HFFc6 (cell line): ENCODE measurements at regions not wholly inside any gene's neighbourhood (a gene's known extent, or its start where the extent isn't known, plus 50 kb on each side); places are given as distances from the start of the nearest gene placed in this dataset.

Experiments
- DNase-seq: peaks from one replicate; pipeline ENCODE4 v3.0.0-alpha.2; 2018
- H3K27ac Mint-ChIP-seq: 2 replicates; pipeline ENCODE4 v1.8.0; 2020; ENCODE audit warnings: mild to moderate bottlenecking, mixed read lengths
- H3K27me3 Mint-ChIP-seq: 2 replicates; pipeline ENCODE4 v1.8.0; 2021; ENCODE audit warnings: mild to moderate bottlenecking, moderate library complexity, mixed read lengths; ENCODE audit not compliant: insufficient read depth
- H3K36me3 Mint-ChIP-seq: 2 replicates; pipeline ENCODE4 v1.8.0; 2021; ENCODE audit warnings: low read depth, mixed read lengths
- H3K4me1 Mint-ChIP-seq: 2 replicates; pipeline ENCODE4 v1.8.0; 2020; ENCODE audit warnings: low read depth, mixed read lengths
- H3K4me3 Mint-ChIP-seq: 2 replicates; pipeline ENCODE4 v1.8.0; 2020; ENCODE audit warnings: mild to moderate bottlenecking, moderate library complexity, mixed read lengths
- H3K9me3 Mint-ChIP-seq: 2 replicates; pipeline ENCODE4 v1.8.0; 2020; ENCODE audit warnings: mild to moderate bottlenecking, mixed read lengths
- TF ChIP-seq, protein P1 (sequence below): fragments of 200-600 bp; sonication (generic); IDR thresholded peaks from 2 replicates; pipeline ENCODE4 v1.5.0; 2021; ENCODE audit warnings: antibody characterized with exemption, mild to moderate bottlenecking

DNA sequence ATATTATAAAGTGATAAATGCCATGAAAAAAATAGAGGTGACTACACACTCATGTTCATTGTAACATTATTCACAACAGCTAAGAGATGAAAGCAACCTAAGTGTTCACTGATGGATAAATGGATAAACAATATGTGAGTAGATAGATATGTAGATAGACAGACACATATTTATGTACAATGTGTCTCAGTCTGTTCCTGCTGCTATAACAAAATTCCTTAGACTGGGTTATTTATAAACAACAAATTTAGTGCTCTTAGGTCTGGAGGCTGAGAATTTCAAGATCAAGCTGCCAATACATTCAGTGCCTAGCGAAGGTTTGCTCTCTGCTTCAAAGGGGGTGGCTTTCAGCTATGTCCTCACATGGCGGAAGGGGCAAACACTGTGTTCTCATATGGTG, 312.5 kb downstream of the ZNF621 start:
- no peak overlapping the region for H3K27ac Mint-ChIP-seq
- no peaks in the 10 kb centered on the region for H3K4me1 Mint-ChIP-seq
- H3K36me3 Mint-ChIP-seq: no peaks in the 10 kb centered on the region
- DNase-seq: no peak
- TF ChIP-seq, protein P1, sequence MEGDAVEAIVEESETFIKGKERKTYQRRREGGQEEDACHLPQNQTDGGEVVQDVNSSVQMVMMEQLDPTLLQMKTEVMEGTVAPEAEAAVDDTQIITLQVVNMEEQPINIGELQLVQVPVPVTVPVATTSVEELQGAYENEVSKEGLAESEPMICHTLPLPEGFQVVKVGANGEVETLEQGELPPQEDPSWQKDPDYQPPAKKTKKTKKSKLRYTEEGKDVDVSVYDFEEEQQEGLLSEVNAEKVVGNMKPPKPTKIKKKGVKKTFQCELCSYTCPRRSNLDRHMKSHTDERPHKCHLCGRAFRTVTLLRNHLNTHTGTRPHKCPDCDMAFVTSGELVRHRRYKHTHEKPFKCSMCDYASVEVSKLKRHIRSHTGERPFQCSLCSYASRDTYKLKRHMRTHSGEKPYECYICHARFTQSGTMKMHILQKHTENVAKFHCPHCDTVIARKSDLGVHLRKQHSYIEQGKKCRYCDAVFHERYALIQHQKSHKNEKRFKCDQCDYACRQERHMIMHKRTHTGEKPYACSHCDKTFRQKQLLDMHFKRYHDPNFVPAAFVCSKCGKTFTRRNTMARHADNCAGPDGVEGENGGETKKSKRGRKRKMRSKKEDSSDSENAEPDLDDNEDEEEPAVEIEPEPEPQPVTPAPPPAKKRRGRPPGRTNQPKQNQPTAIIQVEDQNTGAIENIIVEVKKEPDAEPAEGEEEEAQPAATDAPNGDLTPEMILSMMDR: no peak
- H3K4me3 Mint-ChIP-seq: no peak overlapping the region
- no peaks in the 10 kb centered on the region for H3K27me3 Mint-ChIP-seq
- peaks cover 37% of the 10 kb centered on the region for H3K9me3 Mint-ChIP-seq

DNA sequence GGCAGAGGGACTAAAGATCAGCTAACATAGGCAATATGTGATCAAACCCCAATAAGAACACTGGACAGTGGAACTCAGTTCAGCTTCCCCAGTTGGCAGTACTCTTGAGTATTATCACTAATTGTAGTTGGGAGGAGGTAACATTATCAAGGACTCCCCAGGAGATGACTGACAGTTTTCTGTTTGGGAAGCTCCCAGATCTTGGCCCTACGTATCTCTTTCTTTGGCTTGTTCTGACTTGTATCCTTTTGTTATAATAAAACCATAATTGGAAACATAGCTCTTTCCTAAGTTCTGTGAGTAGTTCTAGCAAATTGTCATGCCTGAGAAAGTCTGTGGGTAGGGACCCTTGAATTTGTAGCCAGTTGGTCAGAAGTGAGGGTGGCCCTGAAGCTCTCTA, 316.4 kb downstream of the ZNF621 start:
- Mint-ChIP-seq H3K4me3 (no peak overlapping the region), H3K4me1 (no peaks in the 10 kb centered on the region), H3K36me3 (no peaks in the 10 kb centered on the region), H3K9me3 (peaks cover 25% of the 10 kb centered on the region), H3K27me3 (peaks cover 2% of the 10 kb centered on the region; the same call in 1 of the 2 replicates), H3K27ac (no peak overlapping the region)
- no peak for DNase-seq
- TF ChIP-seq, protein P1: no peak

DNA sequence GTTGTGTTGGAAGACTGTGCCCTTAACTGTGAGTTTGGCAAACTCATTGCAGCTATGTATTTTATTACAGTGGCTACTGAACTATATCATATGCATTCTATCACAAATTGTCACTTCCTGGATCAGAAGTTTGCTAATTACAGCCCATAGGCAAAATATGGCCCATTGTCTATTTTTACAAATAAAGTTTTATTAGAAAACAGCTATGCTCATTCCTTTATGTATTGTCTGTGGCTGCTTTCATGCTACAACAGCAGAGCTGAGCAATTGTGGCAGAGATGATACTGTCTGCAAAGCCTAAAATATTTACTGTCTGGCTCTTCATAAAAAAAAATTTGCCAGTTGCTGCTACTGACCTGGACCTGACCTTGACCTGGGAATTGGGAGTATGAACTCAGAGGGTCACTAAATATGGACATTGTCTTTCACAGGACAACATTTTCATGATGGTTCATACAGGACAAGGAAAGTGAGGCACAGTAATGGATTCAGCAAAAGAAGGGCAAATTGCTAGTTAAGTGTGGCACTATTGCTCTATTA, 316.9 kb downstream of the ZNF621 start:
- TF ChIP-seq, protein P1: no peak
- Mint-ChIP-seq H3K36me3 (no peaks in the 10 kb centered on the region), H3K9me3 (peaks cover 30% of the 10 kb centered on the region), H3K27ac (no peak overlapping the region), H3K4me1 (no peaks in the 10 kb centered on the region), H3K4me3 (no peak overlapping the region), H3K27me3 (peaks cover 2% of the 10 kb centered on the region; the same call in 1 of the 2 replicates)
- DNase-seq: no peak

DNA sequence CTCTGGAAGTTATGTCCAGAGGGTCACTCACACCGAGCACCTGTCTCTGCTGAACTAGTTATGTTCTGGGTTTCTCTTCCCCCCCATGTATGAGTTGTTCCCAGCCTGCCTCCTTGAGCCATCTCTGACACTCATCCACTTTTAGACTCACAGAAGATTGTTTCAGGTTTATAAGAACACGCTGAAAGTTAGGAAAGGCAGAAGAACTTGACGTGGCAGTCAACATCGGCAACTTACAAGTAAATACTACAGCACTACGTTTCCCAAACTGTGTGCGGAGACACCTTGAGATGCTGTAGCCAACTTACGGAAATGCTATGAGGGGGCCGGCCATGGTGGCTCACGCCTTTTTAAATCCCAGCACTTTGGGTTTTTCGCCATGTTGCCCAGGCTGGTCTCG, 318.0 kb downstream of the ZNF621 start:
- TF ChIP-seq, protein P1: no peak
- peaks cover 2% of the 10 kb centered on the region; the same call in 1 of the 2 replicates for H3K27me3 Mint-ChIP-seq
- H3K4me1 Mint-ChIP-seq: no peaks in the 10 kb centered on the region
- no peak overlapping the region for H3K4me3 Mint-ChIP-seq
- peaks cover 29% of the 10 kb centered on the region for H3K9me3 Mint-ChIP-seq
- no peaks in the 10 kb centered on the region for H3K36me3 Mint-ChIP-seq
- no peak for DNase-seq
- H3K27ac Mint-ChIP-seq: no peak overlapping the region

DNA sequence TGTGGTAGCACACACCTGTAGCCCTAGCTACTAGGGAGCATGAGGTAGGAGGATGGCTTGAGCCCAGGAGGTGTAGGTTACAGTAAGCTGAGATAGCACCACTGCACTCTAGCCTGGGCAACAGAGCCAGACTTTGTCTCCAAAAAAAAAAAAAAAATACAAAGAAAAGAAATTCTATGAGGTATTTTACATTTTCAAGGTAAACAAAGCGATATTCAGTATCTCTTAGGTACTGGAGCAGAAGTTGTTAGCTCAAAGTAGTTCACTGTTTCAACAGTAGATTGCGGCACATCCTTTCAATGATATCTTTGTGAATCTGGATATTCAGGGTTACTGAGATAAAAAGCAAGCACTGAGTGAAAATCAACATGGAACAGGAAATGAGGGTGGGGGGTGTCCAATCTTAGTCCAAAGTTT, 318.5 kb downstream of the ZNF621 start:
- no peaks in the 10 kb centered on the region for H3K4me1 Mint-ChIP-seq
- no peak overlapping the region for H3K4me3 Mint-ChIP-seq
- no peak overlapping the region for H3K27ac Mint-ChIP-seq
- H3K36me3 Mint-ChIP-seq: no peaks in the 10 kb centered on the region
- TF ChIP-seq, protein P1: no peak
- no peak for DNase-seq
- H3K27me3 Mint-ChIP-seq: peaks cover 2% of the 10 kb centered on the region; the same call in 1 of the 2 replicates
- H3K9me3 Mint-ChIP-seq: peaks cover 24% of the 10 kb centered on the region
